ENCODE measurements at regions not wholly inside any gene's neighbourhood (a gene's known extent, or its start where the extent isn't known, plus 50 kb on each side); places are given as distances from the start of the nearest gene placed in this dataset.

DNA sequence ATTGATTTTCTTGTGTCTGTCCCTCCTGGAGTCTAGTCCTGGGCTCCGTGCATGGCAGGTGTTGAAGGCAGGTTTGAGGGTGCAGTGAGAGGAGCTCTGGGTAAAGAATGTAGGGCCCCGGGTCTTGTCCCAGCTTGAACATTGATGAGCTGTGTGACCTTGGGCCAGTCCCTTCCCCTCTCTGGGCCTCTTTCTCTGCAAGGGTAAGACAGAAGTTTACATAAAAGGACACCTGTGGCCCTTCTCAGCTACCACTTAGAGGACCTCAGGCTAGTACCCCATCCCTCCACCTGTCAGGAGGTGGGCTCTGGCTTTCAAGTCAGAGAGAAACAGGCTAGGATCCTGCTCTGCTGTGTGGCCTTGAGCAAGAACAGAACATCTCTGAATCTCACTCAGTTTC lies 55.3 kb upstream of the CTNNBL1 start:
- DNase-seq (no peak), ATAC-seq (ENCODE audit: low read depth) (no peak)
- Mint-ChIP-seq H3K4me3 (no peak overlapping the region), H3K4me1 (no peaks in the 10 kb centered on the region), H3K27me3 (peaks cover 56% of the 10 kb centered on the region), H3K9me3 (ENCODE audit: insufficient read depth) (no peaks in the 10 kb centered on the region), H3K27ac (no peak overlapping the region)
- Histone ChIP-seq H3K27me3 (replicated peaks in 1 of 4; ENCODE audit: control extremely low read depth in 1 of 4, control insufficient read depth in 3 of 4, insufficient read depth in 4 of 4, low read length in 3 of 4) (peaks cover 0 to 40% (median 9%) of the 10 kb centered on the region in 4 experiments), H3K79me2 (ENCODE audit: control insufficient read depth, insufficient read depth, low read length) (no peaks in the 10 kb centered on the region), H3K36me3 (replicated peaks in 1 of 2; ENCODE audit: control extremely low read depth in 1 of 2, control insufficient read depth in 1 of 2, extremely low read depth in 1 of 2, insufficient read depth in 2 of 2, low read length in 1 of 2) (no peaks in the 10 kb centered on the region), H3K27ac (ENCODE audit: low read length in 2 of 2) (no peak overlapping the region), H3K4me2 (replicated peaks; ENCODE audit: low read depth, low read length, poor library complexity, severe bottlenecking) (no peak overlapping the region), H2AFZ (ENCODE audit: insufficient read depth, low read depth, low read length, poor library complexity, severe bottlenecking) (no peak overlapping the region), H3K4me3 (ENCODE audit: control extremely low read depth in 1 of 5, extremely low read depth in 1 of 5, insufficient read depth in 1 of 5, low read depth in 2 of 5, low read length in 4 of 5) (no peak overlapping the region), H3K9me3 (ENCODE audit: control extremely low read depth in 1 of 3, control insufficient read depth in 2 of 3, insufficient read depth in 1 of 3, low read length in 2 of 3) (peaks cover 0 to 18% (median 6%) of the 10 kb centered on the region in 3 donors), H3K4me1 (ENCODE audit: control insufficient read depth in 2 of 2, insufficient read depth in 2 of 2, low read length in 2 of 2) (no peaks in the 10 kb centered on the region), H3K9ac (ENCODE audit: low read length) (no peak overlapping the region), H4K20me1 (ENCODE audit: control insufficient read depth, insufficient read depth, low read length, poor library complexity, severe bottlenecking) (no peaks in the 10 kb centered on the region)
- CTCF ChIA-PET: no interaction called here
- 100% methylated on average over 1 of the region's 2 CpGs for WGBS (ENCODE audit: insufficient coverage)
- intact Hi-C loops (cut with micrococcal nuclease): no loop called here
- TF ChIP-seq, protein P1, sequence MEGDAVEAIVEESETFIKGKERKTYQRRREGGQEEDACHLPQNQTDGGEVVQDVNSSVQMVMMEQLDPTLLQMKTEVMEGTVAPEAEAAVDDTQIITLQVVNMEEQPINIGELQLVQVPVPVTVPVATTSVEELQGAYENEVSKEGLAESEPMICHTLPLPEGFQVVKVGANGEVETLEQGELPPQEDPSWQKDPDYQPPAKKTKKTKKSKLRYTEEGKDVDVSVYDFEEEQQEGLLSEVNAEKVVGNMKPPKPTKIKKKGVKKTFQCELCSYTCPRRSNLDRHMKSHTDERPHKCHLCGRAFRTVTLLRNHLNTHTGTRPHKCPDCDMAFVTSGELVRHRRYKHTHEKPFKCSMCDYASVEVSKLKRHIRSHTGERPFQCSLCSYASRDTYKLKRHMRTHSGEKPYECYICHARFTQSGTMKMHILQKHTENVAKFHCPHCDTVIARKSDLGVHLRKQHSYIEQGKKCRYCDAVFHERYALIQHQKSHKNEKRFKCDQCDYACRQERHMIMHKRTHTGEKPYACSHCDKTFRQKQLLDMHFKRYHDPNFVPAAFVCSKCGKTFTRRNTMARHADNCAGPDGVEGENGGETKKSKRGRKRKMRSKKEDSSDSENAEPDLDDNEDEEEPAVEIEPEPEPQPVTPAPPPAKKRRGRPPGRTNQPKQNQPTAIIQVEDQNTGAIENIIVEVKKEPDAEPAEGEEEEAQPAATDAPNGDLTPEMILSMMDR (IDR thresholded peaks at IDR 0.05): no peak
- no peak for TF ChIP-seq EZH2 (IDR thresholded peaks at IDR 0.05; ENCODE audit: borderline replicate concordance, insufficient read depth, low read depth, low read length, poor library complexity, severe bottlenecking)
- POLR2A ChIA-PET: no interaction called here

DNA sequence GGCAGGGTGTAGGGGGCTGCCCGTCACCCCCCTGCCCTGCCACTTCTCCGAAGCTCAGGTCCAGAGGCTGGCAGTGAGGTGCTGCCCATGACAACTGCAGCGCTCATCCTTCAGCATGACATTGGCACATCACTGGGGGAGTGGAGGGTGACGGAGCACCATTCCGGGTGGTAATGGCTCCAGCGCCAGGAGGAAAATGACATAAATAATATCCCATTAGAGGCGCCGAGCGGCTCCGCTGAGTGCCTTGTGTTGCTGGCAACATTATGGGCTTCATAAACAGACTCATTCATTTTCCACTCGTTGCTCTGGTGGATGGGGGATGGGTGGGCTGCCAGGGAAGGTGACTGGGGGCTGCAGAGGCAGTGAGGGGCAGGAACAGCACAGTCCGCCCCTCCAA lies 56.9 kb upstream of the CTNNBL1 start:
- Histone ChIP-seq H3K9me3 (ENCODE audit: control extremely low read depth in 1 of 3, control insufficient read depth in 2 of 3, insufficient read depth in 1 of 3, low read length in 2 of 3) (peaks cover 0 to 22% (median 6%) of the 10 kb centered on the region in 3 donors), H4K20me1 (ENCODE audit: control insufficient read depth, insufficient read depth, low read length, poor library complexity, severe bottlenecking) (no peaks in the 10 kb centered on the region), H3K27ac (ENCODE audit: low read length in 2 of 2) (no peak overlapping the region), H2AFZ (ENCODE audit: insufficient read depth, low read depth, low read length, poor library complexity, severe bottlenecking) (no peak overlapping the region), H3K4me1 (ENCODE audit: control insufficient read depth in 2 of 2, insufficient read depth in 2 of 2, low read length in 2 of 2) (no peaks in the 10 kb centered on the region), H3K36me3 (replicated peaks in 1 of 2; ENCODE audit: control extremely low read depth in 1 of 2, control insufficient read depth in 1 of 2, extremely low read depth in 1 of 2, insufficient read depth in 2 of 2, low read length in 1 of 2) (no peaks in the 10 kb centered on the region), H3K27me3 (replicated peaks in 1 of 4; ENCODE audit: control extremely low read depth in 1 of 4, control insufficient read depth in 3 of 4, insufficient read depth in 4 of 4, low read length in 3 of 4) (peaks cover 0 to 37% (median 9%) of the 10 kb centered on the region in 4 experiments), H3K4me2 (replicated peaks; ENCODE audit: low read depth, low read length, poor library complexity, severe bottlenecking) (no peak overlapping the region), H3K4me3 (ENCODE audit: control extremely low read depth in 1 of 5, extremely low read depth in 1 of 5, insufficient read depth in 1 of 5, low read depth in 2 of 5, low read length in 4 of 5) (no peak overlapping the region), H3K79me2 (ENCODE audit: control insufficient read depth, insufficient read depth, low read length) (no peaks in the 10 kb centered on the region), H3K9ac (ENCODE audit: low read length) (no peak overlapping the region)
- no peak for ATAC-seq (ENCODE audit: low read depth)
- CTCF ChIA-PET: no interaction called here
- DNase-seq: no peak
- Mint-ChIP-seq H3K4me3 (no peak overlapping the region), H3K27me3 (peaks cover 59% of the 10 kb centered on the region), H3K9me3 (ENCODE audit: insufficient read depth) (no peaks in the 10 kb centered on the region), H3K4me1 (no peaks in the 10 kb centered on the region), H3K27ac (no peak overlapping the region)
- WGBS (ENCODE audit: insufficient coverage): 88% methylated on average over 10 of the region's 12 CpGs
- POLR2A ChIA-PET: no interaction called here
- intact Hi-C loops (cut with micrococcal nuclease): no loop called here
- TF ChIP-seq, protein P1 (IDR thresholded peaks at IDR 0.05): no peak
- no peak for TF ChIP-seq EZH2 (IDR thresholded peaks at IDR 0.05; ENCODE audit: borderline replicate concordance, insufficient read depth, low read depth, low read length, poor library complexity, severe bottlenecking)

Data from B cell (primary cell).